Mucosa of descending colon (tissue), 3 donors: ENCODE measurements at regions not wholly inside any gene's neighbourhood (a gene's known extent, or its start where the extent isn't known, plus 50 kb on each side); places are given as distances from the start of the nearest gene placed in this dataset.

Experiments
- ATAC-seq: fragments of 200-7000 bp; cut with Tn5 transposase; one replicate; pipeline ENCODE4 v1.9.1; 2020; ENCODE audit warnings: mild to moderate bottlenecking, moderate library complexity
- DNase-seq, 3 donors: peaks; one replicate each; pipeline ENCODE4 v3.0.0-alpha.2; 2020
- H3K36me3 ChIP-seq: fragments of 200-600 bp; one replicate; pipeline ENCODE4 v1.8.0; 2021; ENCODE audit warnings: low read depth, mild to moderate bottlenecking
- H3K4me1 ChIP-seq: fragments of 200-600 bp; one replicate; pipeline ENCODE4 v1.8.0; 2021; ENCODE audit warnings: low read depth, mild to moderate bottlenecking
- H3K4me3 ChIP-seq: fragments of 200-600 bp; one replicate; pipeline ENCODE4 v1.8.0; 2021; ENCODE audit warnings: mild to moderate bottlenecking
- H3K9me3 ChIP-seq: fragments of 200-600 bp; one replicate; pipeline ENCODE4 v1.8.0; 2021; ENCODE audit warnings: mild to moderate bottlenecking
- CTCF ChIP-seq: fragments of 200-600 bp; IDR thresholded peaks from one replicate; pipeline ENCODE4 v1.8.0; 2022; ENCODE audit warnings: antibody characterized with exemption, mild to moderate bottlenecking
- intact Hi-C, 2 donors: fragments of 100-400 bp; cut with DNase I in 1 of 2; cut with micrococcal nuclease in 1 of 2; formaldehyde crosslinking; loops; one replicate each; pipeline versions ENCODE4 v1.11.0 to v1.11.1; 2022; cut with DNase I, micrococcal nuclease
- donor health status: DM: no; HTN: no; CAD: no; lungs with moderate emphysema.
- donor health status: DM: no; HTN: no; CAD: no.
- donor health status: DM: no; HTN: yes; CAD: no.

GRCh38 chr10:4698075-4698474, 127.9 kb upstream of the AKR1E2 start:
- Histone ChIP-seq H3K4me1 (no peaks in the 10 kb centered on the region), H3K9me3 (no peaks in the 10 kb centered on the region), H3K36me3 (no peaks in the 10 kb centered on the region), H3K4me3 (no peak overlapping the region)
- DNase-seq (no peak), ATAC-seq (no peak)
- intact Hi-C loops, result no loop called here
- no peak for TF ChIP-seq CTCF

GRCh38 chr10:4696186-4696585, 129.8 kb upstream of the AKR1E2 start:
- no peak for TF ChIP-seq CTCF
- no peaks in the 10 kb centered on the region for H3K9me3 ChIP-seq
- no peaks in the 10 kb centered on the region for H3K4me1 ChIP-seq
- DNase-seq (no peak), ATAC-seq (no peak)
- no peak overlapping the region for H3K4me3 ChIP-seq
- intact Hi-C loops, result no loop called here
- H3K36me3 ChIP-seq, result no peaks in the 10 kb centered on the region

- no peaks in the 10 kb centered on the region for H3K4me1 ChIP-seq
- no peaks in the 10 kb centered on the region for H3K9me3 ChIP-seq
- TF ChIP-seq CTCF, result no peak
- DNase-seq, result no peak
- no peak overlapping the region for H3K4me3 ChIP-seq
- no peaks in the 10 kb centered on the region for H3K36me3 ChIP-seq
- intact Hi-C loops, result no loop called here
- no peak for ATAC-seq
These were observed 132.0 kb upstream of the AKR1E2 start for GRCh38 chr10:4693967-4694366.

GRCh38 chr10:4692206-4692605, 133.8 kb upstream of the AKR1E2 start:
- ATAC-seq, result no peak
- intact Hi-C loops, result no loop called here
- DNase-seq, result no peak
- Histone ChIP-seq H3K4me3 (no peak overlapping the region), H3K36me3 (no peaks in the 10 kb centered on the region), H3K9me3 (no peaks in the 10 kb centered on the region), H3K4me1 (no peaks in the 10 kb centered on the region)
- no peak for TF ChIP-seq CTCF

GRCh38 chr10:4691776-4692175, 134.2 kb upstream of the AKR1E2 start:
- no peak for TF ChIP-seq CTCF
- no peaks in the 10 kb centered on the region for H3K9me3 ChIP-seq
- no peaks in the 10 kb centered on the region for H3K4me1 ChIP-seq
- DNase-seq (no peak), ATAC-seq (no peak)
- intact Hi-C loops, result no loop called here
- H3K36me3 ChIP-seq, result no peaks in the 10 kb centered on the region
- no peak overlapping the region for H3K4me3 ChIP-seq

GRCh38 chr10:4691301-4691700, 134.7 kb upstream of the AKR1E2 start:
- intact Hi-C loops, result no loop called here
- TF ChIP-seq CTCF, result no peak
- DNase-seq (no peak), ATAC-seq (no peak)
- no peaks in the 10 kb centered on the region for H3K4me1 ChIP-seq
- H3K4me3 ChIP-seq, result no peak overlapping the region
- no peaks in the 10 kb centered on the region for H3K9me3 ChIP-seq
- no peaks in the 10 kb centered on the region for H3K36me3 ChIP-seq
